Heart left ventricle (tissue), 13 donors: ENCODE measurements at regions not wholly inside any gene's neighbourhood (a gene's known extent, or its start where the extent isn't known, plus 50 kb on each side); places are given as distances from the start of the nearest gene placed in this dataset.

ENCODE experiments used
- CTCF ChIP-seq, 12 donors: fragments of 200-600 bp; sonication (generic) in 4 of 12; IDR thresholded peaks; one replicate each; pipeline versions ENCODE4 v1.5.0 to v1.8.0; 2018 to 2022; ENCODE audit warnings: antibody characterized with exemption in 12 of 12, mild to moderate bottlenecking in 5 of 12
- POLR2A ChIP-seq, 2 donors: fragments of 450-650 bp; IDR thresholded peaks; one replicate each; pipeline ENCODE4 v1.6.1; 2017; ENCODE audit warnings: antibody characterized with exemption in 2 of 2, mild to moderate bottlenecking in 2 of 2, moderate library complexity in 2 of 2
- donor health status: ischemic (EF 13 %, LVEDD 7.1; RV severe dilation, severe dysfunction).
- donor health status: DM: no; HTN: yes; CAD: no.
- donor health status: DM: no; HTN: no; CAD: no.
- donor health status: ischemic (EF 25% LVEDD 6.9; RV normal size, moderate dysfunction).
- donor health status: ischemic (EF 25% LVEDD 5.7; RV mildly dilated, moderate dysfunction).
- donor health status: ischemic (EF 35%, LVEDD 5.7; RV mildly dilated, moderate dysfunction).
- donor health status: nonischemic (EF 11% LVEDD 7.7; RV severe dilation, severe dysfunction).
- donor health status: DM: yes; HTN: yes; CAD: no.
- donor health status: PGD.
- donor health status: ischemic (EF 29% LVEDD 5.4; RV normal size, mild dysfunction).
- donor health status: nonischemic (EF 23%, LVEDD 6.1; RV moderate dilation, normal function).

DNA sequence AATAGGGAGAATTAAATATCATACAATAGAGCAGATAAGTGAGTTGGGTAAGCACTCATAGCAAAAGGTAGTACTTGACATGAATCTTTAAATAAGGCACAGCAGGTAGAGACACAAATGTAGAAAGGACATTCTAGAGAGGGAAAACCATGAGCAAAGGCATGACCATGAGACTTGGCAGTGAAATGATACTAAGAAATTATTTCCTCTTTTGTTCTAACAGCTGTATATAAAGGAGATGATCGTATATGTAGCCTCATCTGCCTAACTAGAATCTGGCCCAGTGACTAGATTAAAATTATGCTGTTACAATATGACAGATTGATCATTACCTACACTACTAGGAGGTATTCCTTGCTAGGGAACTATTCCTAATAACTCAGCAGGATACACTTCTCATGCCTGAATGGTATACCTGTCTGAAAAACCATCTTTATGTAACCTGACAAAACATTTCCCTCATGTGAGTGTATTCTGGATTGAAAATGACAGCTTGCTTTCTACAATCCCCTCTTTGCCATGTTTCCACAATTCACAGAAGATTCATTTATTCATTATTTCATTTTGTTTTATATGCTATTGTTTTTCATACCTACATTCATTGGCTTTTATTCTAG is 725.7 kb downstream of the C12orf50 start:
- TF ChIP-seq CTCF (IDR thresholded peaks at IDR 0.05) = no peak
- no peak for TF ChIP-seq POLR2A (IDR thresholded peaks at IDR 0.05)
